WTC11 (cell line): ENCODE measurements at regions not wholly inside any gene's neighbourhood (a gene's known extent, or its start where the extent isn't known, plus 50 kb on each side); places are given as distances from the start of the nearest gene placed in this dataset.

Experiments used
- ATF2 ChIP-seq: sonication (generic); formaldehyde crosslinking; IDR thresholded peaks from 2 replicates; pipeline ENCODE4 v1.8.1; 2022; ENCODE audit warnings: low read depth, missing genetic modification reagents, borderline replicate concordance
- ATF3 ChIP-seq: sonication (generic); formaldehyde crosslinking; conservative IDR thresholded peaks from 2 replicates; pipeline ENCODE4 v1.8.1; 2022; ENCODE audit warnings: mild to moderate bottlenecking, missing genetic modification reagents
- CBFB ChIP-seq: sonication (generic); formaldehyde crosslinking; IDR thresholded peaks from 2 replicates; pipeline ENCODE4 v1.8.1; 2022; ENCODE audit warnings: mild to moderate bottlenecking, low read depth, missing genetic modification reagents
- CTCF ChIP-seq: fragments of 200-600 bp; IDR thresholded peaks from 2 replicates; pipeline ENCODE4 v1.8.0; 2022; ENCODE audit warnings: antibody characterized with exemption
- E2F5 ChIP-seq: sonication (generic); formaldehyde crosslinking; IDR thresholded peaks from 2 replicates; pipeline ENCODE4 v1.8.1; 2022; ENCODE audit warnings: mild to moderate bottlenecking, moderate library complexity, missing genetic modification reagents
- GRHL2 ChIP-seq: fragments of 250-450 bp; sonication (Bioruptor Pico); IDR thresholded peaks from 2 replicates; pipeline ENCODE4 v1.8.0; 2022; ENCODE audit warnings: mild to moderate bottlenecking, moderate library complexity; ENCODE audit not compliant: insufficient replicate concordance, severe bottlenecking
- ZBTB21 ChIP-seq: sonication (generic); formaldehyde crosslinking; IDR thresholded peaks from 2 replicates; pipeline ENCODE4 v1.8.1; 2023; ENCODE audit warnings: mild to moderate bottlenecking, missing genetic modification reagents, borderline replicate concordance
- TF ChIP-seq, protein P1 (sequence below): fragments of 250-450 bp; sonication (Bioruptor Pico); IDR thresholded peaks from 2 replicates; pipeline ENCODE4 v2.1.2; 2022; ENCODE audit warnings: mild to moderate bottlenecking, moderate library complexity
- TF ChIP-seq, protein P2 (sequence below): sonication (generic); formaldehyde crosslinking; IDR thresholded peaks from 2 replicates; pipeline ENCODE4 v1.8.0; 2022; ENCODE audit warnings: mild to moderate bottlenecking, missing genetic modification reagents

GRCh38 chr1:209364716-209365115 lies 218.8 kb upstream of the CAMK1G start:
- TF ChIP-seq CTCF (no peak), GRHL2 (CRISPR knock-in tag) (no peak), E2F5 (CRISPR knock-in tag) (no peak), ATF2 (CRISPR knock-in tag) (no peak), CBFB (no peak), ATF3 (CRISPR knock-in tag) (no peak), ZBTB21 (CRISPR knock-in tag) (no peak)
- TF ChIP-seq, protein P1, sequence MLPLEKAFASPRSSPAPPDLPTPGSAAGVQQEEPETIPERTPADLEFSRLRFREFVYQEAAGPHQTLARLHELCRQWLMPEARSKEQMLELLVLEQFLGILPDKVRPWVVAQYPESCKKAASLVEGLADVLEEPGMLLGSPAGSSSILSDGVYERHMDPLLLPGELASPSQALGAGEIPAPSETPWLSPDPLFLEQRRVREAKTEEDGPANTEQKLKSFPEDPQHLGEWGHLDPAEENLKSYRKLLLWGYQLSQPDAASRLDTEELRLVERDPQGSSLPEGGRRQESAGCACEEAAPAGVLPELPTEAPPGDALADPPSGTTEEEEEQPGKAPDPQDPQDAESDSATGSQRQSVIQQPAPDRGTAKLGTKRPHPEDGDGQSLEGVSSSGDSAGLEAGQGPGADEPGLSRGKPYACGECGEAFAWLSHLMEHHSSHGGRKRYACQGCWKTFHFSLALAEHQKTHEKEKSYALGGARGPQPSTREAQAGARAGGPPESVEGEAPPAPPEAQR (CRISPR knock-in tag), result no peak
- TF ChIP-seq, protein P2, sequence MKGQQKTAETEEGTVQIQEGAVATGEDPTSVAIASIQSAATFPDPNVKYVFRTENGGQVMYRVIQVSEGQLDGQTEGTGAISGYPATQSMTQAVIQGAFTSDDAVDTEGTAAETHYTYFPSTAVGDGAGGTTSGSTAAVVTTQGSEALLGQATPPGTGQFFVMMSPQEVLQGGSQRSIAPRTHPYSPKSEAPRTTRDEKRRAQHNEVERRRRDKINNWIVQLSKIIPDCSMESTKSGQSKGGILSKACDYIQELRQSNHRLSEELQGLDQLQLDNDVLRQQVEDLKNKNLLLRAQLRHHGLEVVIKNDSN (CRISPR knock-in tag), result no peak
